ENCODE measurements at regions not wholly inside any gene's neighbourhood (a gene's known extent, or its start where the extent isn't known, plus 50 kb on each side); places are given as distances from the start of the nearest gene placed in this dataset.

DNA sequence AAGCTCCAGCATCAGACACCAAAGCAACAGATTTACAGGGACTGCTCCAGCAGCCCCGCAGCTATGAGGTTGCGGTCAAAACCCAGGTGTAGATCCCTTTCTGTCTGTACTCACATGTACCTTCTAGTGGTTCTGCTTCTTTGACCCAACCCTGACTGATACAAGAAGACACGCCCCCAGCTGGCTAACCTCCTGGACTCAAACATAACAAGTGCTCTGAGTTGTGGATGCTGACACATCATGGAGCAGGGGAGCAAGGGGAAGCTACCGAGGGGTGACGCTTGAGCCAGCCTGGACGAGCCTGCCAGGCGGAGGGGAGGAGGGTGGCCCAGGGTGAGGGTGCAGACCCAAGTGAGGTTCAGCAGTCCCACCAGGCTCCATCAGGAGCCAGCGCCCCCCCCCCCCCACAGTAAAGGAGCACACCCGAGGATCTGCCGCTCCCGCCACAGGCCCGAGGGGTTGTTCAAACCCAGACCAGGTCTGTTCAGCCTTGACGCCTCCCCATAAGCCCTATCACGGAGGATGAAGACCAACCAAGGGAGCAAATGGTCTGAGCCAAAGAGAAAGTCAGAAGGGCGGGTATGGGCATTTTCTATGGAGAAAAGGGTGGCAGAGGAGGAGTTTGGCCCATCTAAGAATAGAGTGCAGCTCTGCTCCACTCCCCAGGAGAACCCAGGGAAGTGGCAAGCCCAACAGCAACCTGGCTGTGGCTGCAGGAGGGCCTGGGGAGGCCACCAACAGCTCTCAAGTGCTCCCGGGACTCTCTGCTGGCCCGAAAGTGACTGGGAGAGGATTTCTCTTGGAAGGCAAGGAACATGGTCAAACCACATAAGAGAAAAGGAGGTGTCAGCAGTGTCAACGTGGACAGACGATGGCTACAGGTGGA is 229.4 kb downstream of the BCL11B start:
- TF ChIP-seq POLR2AphosphoS5 (IDR thresholded peaks at IDR 0.05) (no peak), CTCF (IDR thresholded peaks at IDR 0.05) (no peak)
